Lower leg skin (tissue), 4 donors: ENCODE measurements at regions not wholly inside any gene's neighbourhood (a gene's known extent, or its start where the extent isn't known, plus 50 kb on each side); places are given as distances from the start of the nearest gene placed in this dataset.
"Not testable (repeated sequence)": the region's sequence is repeated elsewhere in the genome, so short reads cannot be mapped to it uniquely, and the experiment has no call there.

Experiments
- DNase-seq, 2 donors: peaks; one replicate each; pipeline ENCODE4 v3.0.0-alpha.2; 2019; ENCODE audit warnings: low spot score in 2 of 2
- H3K4me3 ChIP-seq: fragments of 200-600 bp; sonication (generic); 2 replicates; pipeline ENCODE4 v1.5.1; 2017; ENCODE audit warnings: mild to moderate bottlenecking, low read depth; ENCODE audit not compliant: poor library complexity, severe bottlenecking
- POLR2A ChIP-seq, 2 donors: fragments of 450-650 bp; IDR thresholded peaks; one replicate each; pipeline ENCODE4 v1.6.1; 2016 to 2017; ENCODE audit warnings: antibody characterized with exemption in 2 of 2, mild to moderate bottlenecking in 1 of 2, moderate library complexity in 1 of 2
- WGBS, 2 donors: methylation state at CpG; one replicate each; pipeline ENCODE4 v1.1.5; 2018; 5-methylcytosine and 5-hydroxymethylcytosine counted together
- intact Hi-C: fragments of 100-400 bp; cut with DNase I; formaldehyde crosslinking; loops from one replicate; pipeline ENCODE4 v1.15.0; 2023; ENCODE audit warnings: low total_unique reads
- TF ChIP-seq, protein P1 (sequence below), 3 donors: fragments of 450-650 bp; IDR thresholded peaks; one replicate each; pipeline ENCODE4 v1.5.1; 2016; ENCODE audit warnings: antibody characterized with exemption in 3 of 3, mild to moderate bottlenecking in 3 of 3, moderate library complexity in 2 of 3

DNA sequence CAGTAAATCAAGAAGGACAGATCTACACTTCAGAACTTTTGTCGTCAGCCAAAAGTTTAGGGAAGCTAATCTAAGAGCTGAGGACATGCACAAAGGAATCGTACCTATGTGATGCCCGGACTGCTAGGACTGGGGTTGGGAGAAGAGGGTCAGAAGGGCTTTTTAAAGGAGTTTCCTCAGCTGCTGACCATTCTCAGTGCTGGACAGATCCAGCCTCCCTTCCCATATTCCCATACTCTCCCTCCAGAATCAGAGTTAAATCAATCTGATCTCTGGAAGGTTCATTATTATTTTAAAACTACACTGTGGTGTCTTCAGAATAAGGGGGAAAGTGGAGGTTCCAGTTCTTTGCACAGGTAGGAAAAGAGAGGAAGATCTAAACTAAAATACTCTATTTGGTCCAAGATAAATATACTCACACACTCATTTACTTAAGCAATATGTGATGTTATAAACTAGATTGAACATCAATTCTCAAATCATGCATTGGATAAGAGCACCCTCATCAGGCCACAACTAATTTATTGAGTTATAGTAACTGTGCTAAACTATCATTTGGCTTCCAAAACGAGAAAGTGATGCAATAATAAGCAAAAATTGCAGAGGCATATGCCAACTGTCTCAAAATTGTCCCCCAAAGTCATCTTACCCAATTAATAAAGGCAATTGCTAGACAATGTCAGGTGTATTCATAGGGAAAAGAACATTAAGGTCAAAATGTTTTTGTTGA, 124.7 kb downstream of the HNRNPD start:
- intact Hi-C loops: no loop called here
- whole genome bisulfite sequencing, 2 donors: 51 to 55% methylated on average over 4 of the region's 4 CpGs
- no peak for TF ChIP-seq POLR2A (IDR thresholded peaks at IDR 0.05)
- TF ChIP-seq, protein P1, sequence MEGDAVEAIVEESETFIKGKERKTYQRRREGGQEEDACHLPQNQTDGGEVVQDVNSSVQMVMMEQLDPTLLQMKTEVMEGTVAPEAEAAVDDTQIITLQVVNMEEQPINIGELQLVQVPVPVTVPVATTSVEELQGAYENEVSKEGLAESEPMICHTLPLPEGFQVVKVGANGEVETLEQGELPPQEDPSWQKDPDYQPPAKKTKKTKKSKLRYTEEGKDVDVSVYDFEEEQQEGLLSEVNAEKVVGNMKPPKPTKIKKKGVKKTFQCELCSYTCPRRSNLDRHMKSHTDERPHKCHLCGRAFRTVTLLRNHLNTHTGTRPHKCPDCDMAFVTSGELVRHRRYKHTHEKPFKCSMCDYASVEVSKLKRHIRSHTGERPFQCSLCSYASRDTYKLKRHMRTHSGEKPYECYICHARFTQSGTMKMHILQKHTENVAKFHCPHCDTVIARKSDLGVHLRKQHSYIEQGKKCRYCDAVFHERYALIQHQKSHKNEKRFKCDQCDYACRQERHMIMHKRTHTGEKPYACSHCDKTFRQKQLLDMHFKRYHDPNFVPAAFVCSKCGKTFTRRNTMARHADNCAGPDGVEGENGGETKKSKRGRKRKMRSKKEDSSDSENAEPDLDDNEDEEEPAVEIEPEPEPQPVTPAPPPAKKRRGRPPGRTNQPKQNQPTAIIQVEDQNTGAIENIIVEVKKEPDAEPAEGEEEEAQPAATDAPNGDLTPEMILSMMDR (IDR thresholded peaks at IDR 0.05): no peak
- no peak for DNase-seq
- no peak overlapping the region for H3K4me3 ChIP-seq

DNA sequence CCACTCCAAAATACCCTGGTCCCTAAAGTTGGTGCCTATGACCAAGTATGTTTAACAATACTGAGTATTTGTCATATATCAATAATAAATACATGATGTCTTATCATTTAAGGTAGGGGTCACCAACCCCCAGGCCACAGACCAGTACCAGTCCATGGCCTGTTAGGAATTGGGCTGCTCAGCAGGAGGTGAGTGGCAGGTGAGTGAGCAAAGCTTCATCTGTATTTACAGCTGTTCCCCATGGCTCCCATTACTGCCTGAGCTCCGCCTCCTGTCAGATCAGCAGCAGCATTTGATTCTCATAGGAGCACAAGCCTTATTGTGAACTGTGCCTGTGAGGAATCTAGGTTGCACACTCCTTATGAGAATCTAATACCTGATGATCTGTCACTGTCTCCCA, 126.2 kb downstream of the HNRNPD start:
- DNase-seq: no peak
- no peak overlapping the region for H3K4me3 ChIP-seq
- 90 to 100% methylated on average over 1 of the region's 1 CpG for WGBS, 2 donors
- TF ChIP-seq, protein P1 (IDR thresholded peaks at IDR 0.05): no peak
- TF ChIP-seq POLR2A (IDR thresholded peaks at IDR 0.05): no peak
- intact Hi-C loops: no loop called here

DNA sequence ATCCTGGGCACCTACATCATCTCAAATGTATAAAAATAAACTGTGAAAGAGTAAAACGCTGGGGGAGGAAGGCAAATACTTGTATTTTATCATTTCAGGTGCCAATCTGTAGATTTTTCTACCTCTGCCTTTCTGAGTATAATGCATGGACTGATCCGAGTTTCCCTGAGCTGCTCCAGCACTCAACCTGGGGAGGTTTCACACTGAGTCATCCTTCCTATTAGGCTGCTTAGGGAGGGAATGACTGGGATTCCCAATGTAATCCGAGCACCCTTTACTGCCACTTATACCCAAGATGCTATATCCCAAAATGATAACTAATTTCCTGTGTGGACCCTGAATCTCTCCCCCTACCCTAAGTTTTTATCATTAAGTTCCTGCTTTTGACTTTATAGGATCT, 126.6 kb downstream of the HNRNPD start:
- no peak for TF ChIP-seq POLR2A (IDR thresholded peaks at IDR 0.05)
- TF ChIP-seq, protein P1 (IDR thresholded peaks at IDR 0.05): no peak
- intact Hi-C loops: no loop called here
- H3K4me3 ChIP-seq: no peak overlapping the region
- no peak for DNase-seq
- 36 to 47% methylated on average over 3 of the region's 3 CpGs for WGBS, 2 donors

DNA sequence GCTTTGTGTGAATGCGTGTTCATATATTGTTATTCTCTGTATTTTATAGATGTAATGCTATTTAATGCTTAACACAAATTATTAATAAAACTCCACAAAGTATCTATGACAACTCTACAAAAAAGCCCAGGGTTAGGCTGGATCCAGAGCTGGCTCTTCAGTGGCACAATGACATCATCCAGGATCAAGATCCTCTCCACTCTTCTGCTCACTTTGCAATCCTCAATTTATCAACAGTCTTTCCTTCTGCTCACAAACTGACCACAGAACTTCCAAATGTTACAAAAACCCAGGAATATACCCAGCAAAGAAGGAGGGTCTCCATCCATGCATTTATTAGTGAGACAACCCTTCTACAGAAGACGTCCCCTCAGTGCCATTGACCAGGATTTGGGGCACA, 132.3 kb downstream of the HNRNPD start:
- TF ChIP-seq, protein P1 (IDR thresholded peaks at IDR 0.05): no peak
- TF ChIP-seq POLR2A (IDR thresholded peaks at IDR 0.05): no peak
- no peak for DNase-seq
- no peak overlapping the region for H3K4me3 ChIP-seq
- intact Hi-C loops: no loop called here
- 85 to 92% methylated on average over 2 of the region's 2 CpGs for WGBS, 2 donors

DNA sequence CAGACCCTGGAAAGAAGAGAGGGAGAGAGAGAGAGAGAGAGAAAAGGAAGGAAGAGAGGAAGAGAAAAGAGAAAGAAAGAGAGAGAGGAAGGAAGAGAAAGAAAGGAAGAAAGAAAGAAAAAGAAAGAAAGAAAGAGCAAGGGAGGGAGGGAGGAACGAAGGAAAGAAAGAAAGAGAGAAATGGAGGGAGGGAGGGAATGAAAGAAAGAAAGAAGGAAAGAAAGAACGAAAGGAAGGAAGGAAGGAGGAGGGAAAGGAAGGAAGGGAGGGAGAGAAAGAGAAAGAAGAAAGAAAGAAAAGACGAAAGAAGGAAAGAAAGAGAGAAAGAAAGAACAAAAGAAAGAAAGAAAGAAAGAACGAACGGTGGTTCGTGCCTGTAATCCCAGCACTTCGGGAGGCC, 133.4 kb downstream of the HNRNPD start:
- intact Hi-C loops: no loop called here
- H3K4me3 ChIP-seq: no peak overlapping the region
- 92 to 94% methylated on average over 7 of the region's 7 CpGs for WGBS, 2 donors
- no peak for TF ChIP-seq POLR2A (IDR thresholded peaks at IDR 0.05)
- TF ChIP-seq, protein P1 (IDR thresholded peaks at IDR 0.05): no peak
- DNase-seq: no peak

DNA sequence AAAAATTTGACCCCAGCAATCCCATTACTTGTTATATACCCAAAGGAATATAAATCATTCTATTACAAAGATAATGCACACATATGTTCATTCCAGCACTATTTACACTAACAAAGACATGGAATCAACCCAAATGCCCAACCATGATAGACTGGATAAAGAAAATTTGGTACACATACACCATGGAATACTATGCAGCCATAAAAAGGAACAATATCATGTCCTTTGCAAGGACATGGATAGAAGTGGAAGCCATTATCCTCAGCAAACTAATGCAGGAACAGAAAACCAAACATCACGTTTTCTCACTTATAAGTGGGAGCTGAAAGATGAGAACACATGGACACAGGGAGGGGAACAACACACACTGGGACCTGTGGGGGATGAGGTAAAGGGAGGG, 136.6 kb downstream of the HNRNPD start:
- H3K4me3 ChIP-seq, intact Hi-C loops, DNase-seq: not testable (repeated sequence)
- 65 to 92% methylated on average over 1 of the region's 1 CpG for WGBS, 2 donors
